ENCODE measurements at regions not wholly inside any gene's neighbourhood (a gene's known extent, or its start where the extent isn't known, plus 50 kb on each side); places are given as distances from the start of the nearest gene placed in this dataset.

- Histone ChIP-seq H3K27ac (replicated peaks in 1 of 4) (no peak overlapping the region), H3K27me3 (no peaks in the 10 kb centered on the region), H3K36me3 (no peaks in the 10 kb centered on the region), H3K9me3 (no peaks in the 10 kb centered on the region), H3K4me3 (no peak overlapping the region), H3K4me1 (no peaks in the 10 kb centered on the region)
- TF ChIP-seq POLR2A (IDR thresholded peaks at IDR 0.05; ENCODE audit: low read depth) (no peak), CTCF (IDR thresholded peaks at IDR 0.05) (no peak), EP300 (IDR thresholded peaks at IDR 0.05) (no peak)
- intact Hi-C loops (cut with DNase I) = no loop called here
- no peak for DNase-seq (ENCODE audit: extremely low spot score)
Observed at GRCh38 chr14:42884100-42884499, 1277.4 kb downstream of the LRFN5 start.

- H3K27me3 ChIP-seq = no peaks in the 10 kb centered on the region
- H3K36me3 ChIP-seq = no peaks in the 10 kb centered on the region
- no peak for DNase-seq (ENCODE audit: extremely low spot score)
- WGBS = 91% methylated on average over 1 of the region's 1 CpG
- no peak overlapping the region for H3K27ac ChIP-seq (replicated peaks in 1 of 4)
- intact Hi-C loops (cut with DNase I) = no loop called here
- H3K9me3 ChIP-seq = no peaks in the 10 kb centered on the region
- no peaks in the 10 kb centered on the region for H3K4me1 ChIP-seq
- TF ChIP-seq EP300 (IDR thresholded peaks at IDR 0.05) (no peak), POLR2AphosphoS5 (IDR thresholded peaks at IDR 0.05) (no peak), POLR2A (IDR thresholded peaks at IDR 0.05; ENCODE audit: low read depth) (no peak), CTCF (IDR thresholded peaks at IDR 0.05) (no peak)
- no peak overlapping the region for H3K4me3 ChIP-seq
Observed at GRCh38 chr14:42877716-42878115, 1271.0 kb downstream of the LRFN5 start.

- 84% methylated on average over 3 of the region's 3 CpGs for WGBS
- Histone ChIP-seq H3K36me3 (no peaks in the 10 kb centered on the region), H3K4me3 (no peak overlapping the region), H3K27me3 (no peaks in the 10 kb centered on the region), H3K4me1 (no peaks in the 10 kb centered on the region), H3K27ac (replicated peaks in 1 of 4) (no peak overlapping the region), H3K9me3 (no peaks in the 10 kb centered on the region)
- TF ChIP-seq POLR2A (IDR thresholded peaks at IDR 0.05; ENCODE audit: low read depth) = no peak
- no peak for TF ChIP-seq EP300 (IDR thresholded peaks at IDR 0.05)
- no peak for TF ChIP-seq CTCF (IDR thresholded peaks at IDR 0.05)
- TF ChIP-seq POLR2AphosphoS5 (IDR thresholded peaks at IDR 0.05) = no peak
- intact Hi-C loops (cut with DNase I) = no loop called here
- no peak for DNase-seq (ENCODE audit: extremely low spot score)
Observed at GRCh38 chr14:42872786-42873185, 1266.1 kb downstream of the LRFN5 start.

GRCh38 chr14:42869681-42870080 lies 1263.0 kb downstream of the LRFN5 start:
- intact Hi-C loops (cut with DNase I) = no loop called here
- H3K27me3 ChIP-seq = no peaks in the 10 kb centered on the region
- H3K9me3 ChIP-seq = no peaks in the 10 kb centered on the region
- H3K4me3 ChIP-seq = no peak overlapping the region
- TF ChIP-seq EP300 (IDR thresholded peaks at IDR 0.05) (no peak), POLR2AphosphoS5 (IDR thresholded peaks at IDR 0.05) (no peak), CTCF (IDR thresholded peaks at IDR 0.05) (no peak), POLR2A (IDR thresholded peaks at IDR 0.05; ENCODE audit: low read depth) (no peak)
- no peaks in the 10 kb centered on the region for H3K36me3 ChIP-seq
- no peak for DNase-seq (ENCODE audit: extremely low spot score)
- H3K27ac ChIP-seq (replicated peaks in 1 of 4) = no peak overlapping the region
- 100% methylated on average over 1 of the region's 1 CpG for WGBS
- no peaks in the 10 kb centered on the region for H3K4me1 ChIP-seq

GRCh38 chr14:42862114-42862513 lies 1255.4 kb downstream of the LRFN5 start:
- DNase-seq (ENCODE audit: extremely low spot score) = no peak
- Histone ChIP-seq H3K36me3 (no peaks in the 10 kb centered on the region), H3K27ac (replicated peaks in 1 of 4) (no peak overlapping the region), H3K4me3 (no peak overlapping the region), H3K27me3 (no peaks in the 10 kb centered on the region), H3K9me3 (no peaks in the 10 kb centered on the region), H3K4me1 (no peaks in the 10 kb centered on the region)
- intact Hi-C loops (cut with DNase I) = no loop called here
- 80% methylated on average over 3 of the region's 3 CpGs for WGBS
- TF ChIP-seq POLR2AphosphoS5 (IDR thresholded peaks at IDR 0.05) (no peak), EP300 (IDR thresholded peaks at IDR 0.05) (no peak), POLR2A (IDR thresholded peaks at IDR 0.05; ENCODE audit: low read depth) (no peak), CTCF (IDR thresholded peaks at IDR 0.05) (no peak)
